GM12873 (cell line): ENCODE measurements at regions not wholly inside any gene's neighbourhood (a gene's known extent, or its start where the extent isn't known, plus 50 kb on each side); places are given as distances from the start of the nearest gene placed in this dataset.

Experiments used
- TF ChIP-seq, protein P1 (sequence below): IDR thresholded peaks from 2 replicates; pipeline ENCODE4 v1.5.1; 2012; ENCODE audit warnings: low read depth, mild to moderate bottlenecking, moderate library complexity, low read length, control low read depth; ENCODE audit not compliant: insufficient read depth; ENCODE audit errors: missing control alignments

DNA sequence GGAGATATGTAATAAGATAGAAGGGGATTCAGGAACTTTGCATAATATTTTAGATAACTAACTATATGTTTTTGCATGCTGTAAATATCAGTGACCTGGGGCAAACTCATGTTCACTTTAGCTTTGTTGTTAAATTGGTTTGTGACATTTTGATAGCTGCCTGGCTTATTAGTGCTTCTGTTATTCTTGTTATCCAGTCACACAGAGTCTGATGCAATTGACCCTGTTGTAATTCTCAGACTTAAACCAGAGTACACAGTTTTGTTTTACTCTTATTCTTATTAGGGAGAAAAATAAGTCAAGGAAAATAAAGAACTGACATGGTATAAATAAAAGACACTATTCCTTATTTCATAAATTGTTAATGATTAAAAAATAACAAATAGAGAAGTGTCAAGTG lies 516.7 kb upstream of the SLIT2 start:
- TF ChIP-seq, protein P1, sequence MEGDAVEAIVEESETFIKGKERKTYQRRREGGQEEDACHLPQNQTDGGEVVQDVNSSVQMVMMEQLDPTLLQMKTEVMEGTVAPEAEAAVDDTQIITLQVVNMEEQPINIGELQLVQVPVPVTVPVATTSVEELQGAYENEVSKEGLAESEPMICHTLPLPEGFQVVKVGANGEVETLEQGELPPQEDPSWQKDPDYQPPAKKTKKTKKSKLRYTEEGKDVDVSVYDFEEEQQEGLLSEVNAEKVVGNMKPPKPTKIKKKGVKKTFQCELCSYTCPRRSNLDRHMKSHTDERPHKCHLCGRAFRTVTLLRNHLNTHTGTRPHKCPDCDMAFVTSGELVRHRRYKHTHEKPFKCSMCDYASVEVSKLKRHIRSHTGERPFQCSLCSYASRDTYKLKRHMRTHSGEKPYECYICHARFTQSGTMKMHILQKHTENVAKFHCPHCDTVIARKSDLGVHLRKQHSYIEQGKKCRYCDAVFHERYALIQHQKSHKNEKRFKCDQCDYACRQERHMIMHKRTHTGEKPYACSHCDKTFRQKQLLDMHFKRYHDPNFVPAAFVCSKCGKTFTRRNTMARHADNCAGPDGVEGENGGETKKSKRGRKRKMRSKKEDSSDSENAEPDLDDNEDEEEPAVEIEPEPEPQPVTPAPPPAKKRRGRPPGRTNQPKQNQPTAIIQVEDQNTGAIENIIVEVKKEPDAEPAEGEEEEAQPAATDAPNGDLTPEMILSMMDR: no peak

GRCh38 chr4:19729886-19730651 lies 521.6 kb upstream of the SLIT2 start:
- TF ChIP-seq, protein P1: no peak

- TF ChIP-seq, protein P1: no peak
Observed at GRCh38 chr4:19728773-19729172, 522.9 kb upstream of the SLIT2 start.

DNA sequence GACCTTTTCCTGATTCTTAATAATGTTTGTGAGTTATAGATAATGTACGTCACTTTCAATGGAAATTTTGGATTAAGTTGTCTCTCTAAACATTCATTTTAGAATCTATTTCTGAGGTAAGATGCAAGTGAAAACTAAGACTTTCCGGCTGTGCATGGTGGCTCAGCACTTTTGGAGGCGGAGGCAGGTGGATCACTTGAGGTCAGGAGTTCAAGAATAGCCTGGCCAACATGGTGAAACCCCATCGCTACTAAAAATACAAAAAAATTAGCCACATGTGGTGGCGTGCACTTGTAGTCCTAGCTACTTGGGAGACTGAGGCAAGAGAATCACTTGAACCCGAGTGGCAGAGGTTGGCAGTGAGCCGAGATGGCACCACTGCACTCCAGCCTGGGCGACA lies 524.6 kb upstream of the SLIT2 start:
- TF ChIP-seq, protein P1: no peak

DNA sequence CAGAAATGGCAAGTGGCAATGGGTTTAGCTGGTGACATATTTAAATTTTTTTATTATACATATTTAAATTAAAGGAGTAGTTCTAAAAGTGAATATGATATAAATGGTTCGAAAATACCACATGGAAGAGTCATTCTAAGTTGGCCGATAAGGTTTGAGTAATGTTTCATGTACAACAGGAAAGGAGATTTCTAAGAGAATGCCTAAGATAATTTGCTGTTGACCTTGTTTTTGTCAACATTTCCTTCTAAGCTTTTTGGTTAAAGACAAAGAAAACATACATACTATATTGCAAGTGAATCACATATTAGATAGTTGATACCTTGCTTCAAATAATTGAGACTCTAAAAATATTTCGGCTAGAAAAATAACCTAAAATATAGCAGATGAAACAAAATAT lies 526.6 kb upstream of the SLIT2 start:
- TF ChIP-seq, protein P1: no peak

DNA sequence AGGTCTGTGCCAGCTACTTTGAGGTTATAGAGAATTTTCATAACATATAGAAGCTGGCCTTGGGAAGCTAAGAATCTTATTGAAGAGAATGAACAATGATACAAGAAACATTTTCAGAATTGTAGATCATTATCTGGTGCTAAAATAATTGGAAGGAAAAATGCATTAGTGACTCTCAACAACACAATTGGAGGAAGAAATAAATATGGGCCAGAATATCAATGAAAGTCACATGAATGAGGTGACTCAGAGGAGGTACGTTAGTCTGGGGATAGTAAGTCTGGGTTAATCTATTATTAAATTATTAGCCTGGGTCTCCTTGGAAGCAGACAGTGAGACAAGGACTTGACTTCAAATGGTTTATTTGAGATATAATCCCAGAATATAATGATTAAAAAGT lies 529.3 kb upstream of the SLIT2 start:
- TF ChIP-seq, protein P1: no peak

GRCh38 chr4:19721587-19721986 lies 530.1 kb upstream of the SLIT2 start:
- TF ChIP-seq, protein P1: no peak
